Stimulated activated CD4-positive, alpha-beta T cell treated with anti-CD3 and anti-CD28 coated beads, TNF-alpha, amount 100 ng/mL, for 4 hours (primary cell): ENCODE measurements at regions not wholly inside any gene's neighbourhood (a gene's known extent, or its start where the extent isn't known, plus 50 kb on each side); places are given as distances from the start of the nearest gene placed in this dataset.
"Not testable (repeated sequence)": the region's sequence is repeated elsewhere in the genome, so short reads cannot be mapped to it uniquely, and the experiment has no call there.

Experiments used
- DNase-seq, 3 experiments: peaks; one replicate each; pipeline ENCODE4 v3.0.0-alpha.2; 2020; ENCODE audit warnings: low read depth in 3 of 3

GRCh38 chr2:145753966-145754365 is 1234.0 kb upstream of the ZEB2 start:
- DNase-seq, result no peak

- no peak for DNase-seq
These were observed 1233.2 kb upstream of the ZEB2 start for GRCh38 chr2:145753041-145753608.

GRCh38 chr2:145752091-145752806 is 1232.3 kb upstream of the ZEB2 start:
- DNase-seq, result no peak

GRCh38 chr2:145751629-145752028 is 1231.7 kb upstream of the ZEB2 start:
- DNase-seq, result no peak

- no peak for DNase-seq
These were observed 1231.2 kb upstream of the ZEB2 start for GRCh38 chr2:145751155-145751554.

- DNase-seq, result no peak
These were observed 1230.7 kb upstream of the ZEB2 start for GRCh38 chr2:145750612-145751011.

- DNase-seq, result no peak
These were observed 1230.2 kb upstream of the ZEB2 start for GRCh38 chr2:145750144-145750543.

- DNase-seq, result no peak
These were observed 1229.6 kb upstream of the ZEB2 start for GRCh38 chr2:145749556-145749955.

- DNase-seq, result no peak
These were observed 1229.0 kb upstream of the ZEB2 start for GRCh38 chr2:145748927-145749326.

- no peak for DNase-seq
These were observed 1227.8 kb upstream of the ZEB2 start for GRCh38 chr2:145747715-145748114.

GRCh38 chr2:145745387-145745721 is 1225.4 kb upstream of the ZEB2 start:
- not testable (repeated sequence) for DNase-seq

GRCh38 chr2:145744541-145745386 is 1224.8 kb upstream of the ZEB2 start:
- no peak for DNase-seq

- DNase-seq, result no peak
These were observed 1223.1 kb upstream of the ZEB2 start for GRCh38 chr2:145743011-145743410.

- DNase-seq, result no peak
These were observed 1221.7 kb upstream of the ZEB2 start for GRCh38 chr2:145741636-145742035.

GRCh38 chr2:145741181-145741580 is 1221.3 kb upstream of the ZEB2 start:
- DNase-seq, result no peak

GRCh38 chr2:145740302-145740701 is 1220.4 kb upstream of the ZEB2 start:
- DNase-seq, result no peak

GRCh38 chr2:145739681-145740080 is 1219.8 kb upstream of the ZEB2 start:
- DNase-seq, result no peak

- no peak for DNase-seq
These were observed 1217.0 kb upstream of the ZEB2 start for GRCh38 chr2:145736871-145737270.

GRCh38 chr2:145731467-145731866 is 1211.5 kb upstream of the ZEB2 start:
- no peak for DNase-seq

GRCh38 chr2:145729993-145730770 is 1210.3 kb upstream of the ZEB2 start:
- no peak for DNase-seq

- no peak for DNase-seq
These were observed 1209.6 kb upstream of the ZEB2 start for GRCh38 chr2:145729481-145729880.

GRCh38 chr2:145728511-145728910 is 1208.6 kb upstream of the ZEB2 start:
- DNase-seq, result no peak
